B cell (primary cell): ENCODE measurements at regions not wholly inside any gene's neighbourhood (a gene's known extent, or its start where the extent isn't known, plus 50 kb on each side); places are given as distances from the start of the nearest gene placed in this dataset.

Source experiments
- CTCF ChIP-seq: fragments of 200-600 bp; IDR thresholded peaks from one replicate; pipeline ENCODE4 v1.8.0; 2022; ENCODE audit warnings: antibody characterized with exemption, mild to moderate bottlenecking
- EZH2 ChIP-seq: IDR thresholded peaks from 2 replicates; pipeline ENCODE4 v1.6.1; 2012; ENCODE audit warnings: borderline replicate concordance, low read depth, mild to moderate bottlenecking, moderate library complexity, low read length; ENCODE audit not compliant: insufficient read depth, poor library complexity, severe bottlenecking

GRCh38 chr4:10983268-10983667 lies 298.7 kb upstream of the CLNK start:
- no peak for TF ChIP-seq CTCF
- no peak for TF ChIP-seq EZH2
